CD14-positive monocyte (primary cell): ENCODE measurements at regions not wholly inside any gene's neighbourhood (a gene's known extent, or its start where the extent isn't known, plus 50 kb on each side); places are given as distances from the start of the nearest gene placed in this dataset.

Experiments used
- DNase-seq, 3 donors: peaks; one replicate each; pipeline ENCODE4 v3.0.0-alpha.2; 2011 to 2022
- H2AFZ ChIP-seq: 2 replicates; pipeline ENCODE4 v1.6.0; 2012; ENCODE audit warnings: mild to moderate bottlenecking, low read depth, low read length, inconsistent platforms; ENCODE audit not compliant: insufficient read depth, poor library complexity, severe bottlenecking
- H3K27ac ChIP-seq, 2 donors: 1 replicate in 1 of 2; 2 replicates in 1 of 2; pipeline ENCODE4 v1.5.1; 2012 to 2013; ENCODE audit warnings: low read length in 2 of 2, control low read depth in 1 of 2, inconsistent platforms in 1 of 2, low read depth in 1 of 2, mild to moderate bottlenecking in 1 of 2
- H3K27me3 ChIP-seq, 2 donors: one replicate each; pipeline versions ENCODE4 v1.6.0 to v1.6.1; 2011 to 2013; ENCODE audit warnings: low read length in 2 of 2; ENCODE audit not compliant: control insufficient read depth in 2 of 2, insufficient read depth in 2 of 2
- H3K36me3 ChIP-seq, 2 donors: replicated peaks in 1 of 2; 1 replicate in 1 of 2; 2 replicates in 1 of 2; pipeline versions ENCODE4 v1.5.1 to v1.6.1; 2012 to 2013; ENCODE audit warnings: low read length in 2 of 2, control low read depth in 1 of 2, inconsistent platforms in 1 of 2, mild to moderate bottlenecking in 1 of 2; ENCODE audit not compliant: insufficient read depth in 2 of 2, control insufficient read depth in 1 of 2
- H3K4me1 ChIP-seq, 2 donors: 1 replicate in 1 of 2; 2 replicates in 1 of 2; pipeline versions ENCODE4 v1.5.1 to v1.6.1; 2012 to 2013; ENCODE audit warnings: low read length in 2 of 2, control low read depth in 1 of 2, inconsistent platforms in 1 of 2, mild to moderate bottlenecking in 1 of 2, moderate library complexity in 1 of 2; ENCODE audit not compliant: insufficient read depth in 2 of 2, control insufficient read depth in 1 of 2
- H3K4me2 ChIP-seq: replicated peaks from 2 replicates; pipeline ENCODE3; 2012; ENCODE audit warnings: low read length, moderate library complexity, mild to moderate bottlenecking; ENCODE audit not compliant: poor library complexity, severe bottlenecking; ENCODE audit errors: extremely low read depth
- H3K4me3 ChIP-seq, 3 experiments: fragments of 200-600 bp in 1 of 3; sonication (generic) in 1 of 3; replicated peaks in 1 of 3; 1 replicate in 2 of 3; 2 replicates in 1 of 3; pipeline ENCODE4 v1.5.1; 2011 to 2013; ENCODE audit warnings: low read length in 3 of 3, mild to moderate bottlenecking in 3 of 3, control low read depth in 2 of 3, low read depth in 2 of 3, inconsistent platforms in 1 of 3, moderate library complexity in 1 of 3
- H3K79me2 ChIP-seq: 2 replicates; pipeline ENCODE4 v1.6.0; 2012; ENCODE audit warnings: mild to moderate bottlenecking, control low read depth, inconsistent platforms, low read length, moderate library complexity; ENCODE audit not compliant: insufficient read depth
- H3K9ac ChIP-seq: 2 replicates; pipeline ENCODE4 v1.6.0; 2017; ENCODE audit warnings: low read length, mild to moderate bottlenecking; ENCODE audit not compliant: insufficient read depth, poor library complexity, severe bottlenecking
- H3K9me3 ChIP-seq, 2 donors: replicated peaks in 1 of 2; 1 replicate in 1 of 2; 2 replicates in 1 of 2; pipeline versions ENCODE4 v1.5.1 to v1.6.1; 2012 to 2013; ENCODE audit warnings: low read length in 2 of 2, control low read depth in 1 of 2; ENCODE audit not compliant: control insufficient read depth in 1 of 2, insufficient read depth in 1 of 2
- H4K20me1 ChIP-seq: 2 replicates; pipeline ENCODE4 v1.6.0; 2012; ENCODE audit warnings: mild to moderate bottlenecking, low read length, control low read depth, moderate library complexity; ENCODE audit not compliant: insufficient read depth
- H3K27ac Mint-ChIP-seq, 7 donors: one replicate each; pipeline ENCODE4 v1.8.0; 2020; ENCODE audit warnings: mild to moderate bottlenecking in 7 of 7, mixed read lengths in 7 of 7, moderate library complexity in 6 of 7, inconsistent platforms in 2 of 7
- H3K27me3 Mint-ChIP-seq, 3 donors: one replicate each; pipeline ENCODE4 v1.8.0; 2021 to 2022; ENCODE audit warnings: low read depth in 3 of 3, mild to moderate bottlenecking in 3 of 3, mixed read lengths in 3 of 3, moderate library complexity in 3 of 3, inconsistent platforms in 1 of 3
- H3K36me3 Mint-ChIP-seq, 2 donors: one replicate each; pipeline ENCODE4 v1.8.0; 2020; ENCODE audit warnings: mixed read lengths in 2 of 2, inconsistent platforms in 1 of 2, mild to moderate bottlenecking in 1 of 2
- H3K4me1 Mint-ChIP-seq: one replicate; pipeline ENCODE4 v1.8.0; 2020; ENCODE audit warnings: mild to moderate bottlenecking, mixed read lengths
- H3K4me3 Mint-ChIP-seq, 2 donors: one replicate each; pipeline ENCODE4 v1.8.0; 2020; ENCODE audit warnings: mild to moderate bottlenecking in 2 of 2, mixed read lengths in 2 of 2, moderate library complexity in 1 of 2
- H3K9me3 Mint-ChIP-seq, 7 donors: one replicate each; pipeline ENCODE4 v1.8.0; 2020 to 2022; ENCODE audit warnings: mixed read lengths in 7 of 7, mild to moderate bottlenecking in 6 of 7, moderate library complexity in 6 of 7, inconsistent platforms in 2 of 7
- WGBS: methylation state at CpG from one replicate; pipeline ENCODE4 v1.1.5; 2013; ENCODE audit warnings: missing lambda C conversion rate; ENCODE audit not compliant: insufficient coverage; 5-methylcytosine and 5-hydroxymethylcytosine counted together
- intact Hi-C, 2 donors: fragments of 100-400 bp; cut with micrococcal nuclease; formaldehyde crosslinking; loops; one replicate each; pipeline versions ENCODE4 v1.15.0 to v1.15.1; 2023
- TF ChIP-seq, protein P1 (sequence below): fragments of 200-600 bp; IDR thresholded peaks from one replicate; pipeline ENCODE4 v1.8.0; 2022; ENCODE audit warnings: antibody characterized with exemption, mild to moderate bottlenecking

DNA sequence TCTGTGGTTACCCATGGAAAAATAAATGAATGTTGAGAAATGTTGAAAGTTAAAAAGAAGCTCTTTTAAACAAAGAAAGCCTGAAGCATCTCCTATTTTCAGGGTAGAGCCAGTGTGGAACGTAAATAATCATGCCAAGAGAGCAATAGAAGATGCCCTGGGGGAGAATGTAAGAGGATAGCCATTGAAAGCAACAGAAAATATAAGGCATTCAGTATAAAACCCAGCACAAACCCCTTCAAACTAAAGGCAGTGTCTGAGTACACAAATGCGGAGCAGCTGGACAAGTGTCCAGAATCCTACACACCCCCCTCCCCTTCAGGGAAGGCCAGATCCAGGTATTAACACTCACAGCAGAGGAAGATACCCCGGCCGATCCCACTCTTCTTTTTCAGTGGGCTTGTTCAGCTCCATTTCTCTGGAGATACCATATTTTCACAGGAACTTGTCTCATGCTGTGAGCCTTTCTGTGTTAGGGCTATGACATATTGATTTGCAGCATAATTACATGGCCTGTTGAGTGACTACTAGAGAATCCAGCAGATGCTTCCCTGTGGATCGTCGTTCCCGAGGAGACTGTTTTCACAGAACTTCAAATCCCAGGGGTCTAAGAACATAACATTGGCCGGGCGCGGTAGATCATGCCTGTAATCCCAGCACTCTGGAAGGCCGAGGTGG lies 101.2 kb downstream of the PLK2 start:
- H3K4me2 ChIP-seq, result no peak overlapping the region
- DNase-seq, result no peak
- H3K79me2 ChIP-seq, result no peaks in the 10 kb centered on the region
- Mint-ChIP-seq H3K4me1 (no peaks in the 10 kb centered on the region), H3K36me3 (no peaks in the 10 kb centered on the region), H3K4me3 (no peak overlapping the region), H3K9me3 (peaks cover 0 to 2% (median 0%) of the 10 kb centered on the region in 7 donors), H3K27me3 (peaks cover 0 to 1% (median 0%) of the 10 kb centered on the region in 3 donors), H3K27ac (no peak overlapping the region)
- no peaks in the 10 kb centered on the region for H3K4me1 ChIP-seq
- intact Hi-C loops, result no loop called here
- H4K20me1 ChIP-seq, result no peaks in the 10 kb centered on the region
- H3K27ac ChIP-seq, result no peak overlapping the region
- H3K9ac ChIP-seq, result no peak overlapping the region
- no peaks in the 10 kb centered on the region for H3K36me3 ChIP-seq
- WGBS, result 86% methylated on average over 4 of the region's 11 CpGs
- TF ChIP-seq, protein P1, sequence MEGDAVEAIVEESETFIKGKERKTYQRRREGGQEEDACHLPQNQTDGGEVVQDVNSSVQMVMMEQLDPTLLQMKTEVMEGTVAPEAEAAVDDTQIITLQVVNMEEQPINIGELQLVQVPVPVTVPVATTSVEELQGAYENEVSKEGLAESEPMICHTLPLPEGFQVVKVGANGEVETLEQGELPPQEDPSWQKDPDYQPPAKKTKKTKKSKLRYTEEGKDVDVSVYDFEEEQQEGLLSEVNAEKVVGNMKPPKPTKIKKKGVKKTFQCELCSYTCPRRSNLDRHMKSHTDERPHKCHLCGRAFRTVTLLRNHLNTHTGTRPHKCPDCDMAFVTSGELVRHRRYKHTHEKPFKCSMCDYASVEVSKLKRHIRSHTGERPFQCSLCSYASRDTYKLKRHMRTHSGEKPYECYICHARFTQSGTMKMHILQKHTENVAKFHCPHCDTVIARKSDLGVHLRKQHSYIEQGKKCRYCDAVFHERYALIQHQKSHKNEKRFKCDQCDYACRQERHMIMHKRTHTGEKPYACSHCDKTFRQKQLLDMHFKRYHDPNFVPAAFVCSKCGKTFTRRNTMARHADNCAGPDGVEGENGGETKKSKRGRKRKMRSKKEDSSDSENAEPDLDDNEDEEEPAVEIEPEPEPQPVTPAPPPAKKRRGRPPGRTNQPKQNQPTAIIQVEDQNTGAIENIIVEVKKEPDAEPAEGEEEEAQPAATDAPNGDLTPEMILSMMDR, result no peak
- no peak overlapping the region for H3K4me3 ChIP-seq
- H3K27me3 ChIP-seq, result no peaks in the 10 kb centered on the region
- H2AFZ ChIP-seq, result no peak overlapping the region
- H3K9me3 ChIP-seq, result no peaks in the 10 kb centered on the region

DNA sequence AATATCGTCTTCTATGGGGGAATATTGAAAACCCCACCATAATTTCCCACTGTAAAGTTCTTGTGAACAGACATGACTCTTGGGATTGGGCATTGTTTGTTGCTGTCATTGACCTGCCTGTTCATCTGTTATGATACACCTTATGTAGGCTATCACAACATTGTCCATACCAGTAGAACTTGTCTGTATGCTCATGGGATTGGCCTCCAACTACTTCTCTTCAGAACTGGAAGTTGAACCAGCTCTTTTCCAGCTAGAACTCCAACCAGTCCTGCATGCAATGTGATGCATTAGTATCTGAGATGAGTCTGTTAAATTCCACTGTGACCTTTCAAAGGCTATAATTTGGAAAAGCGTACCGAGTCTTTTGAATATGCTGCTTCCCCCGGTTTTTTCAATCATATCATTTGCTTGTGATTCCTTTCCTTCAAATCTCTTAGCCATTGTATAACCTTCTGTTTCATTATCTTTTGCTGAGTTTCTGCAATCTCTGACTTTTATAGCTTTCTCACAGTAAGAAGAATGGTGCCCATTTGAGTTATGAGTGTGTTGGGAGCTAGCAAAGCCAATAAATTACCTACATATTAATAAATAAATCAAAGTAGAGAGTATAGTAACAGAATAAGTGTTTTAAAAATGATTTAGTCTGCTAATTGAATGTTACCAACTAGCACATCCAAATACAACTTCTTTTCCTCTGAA lies 101.9 kb downstream of the PLK2 start:
- Histone ChIP-seq H4K20me1 (no peaks in the 10 kb centered on the region), H2AFZ (no peak overlapping the region), H3K36me3 (no peaks in the 10 kb centered on the region), H3K4me2 (no peak overlapping the region), H3K9me3 (no peaks in the 10 kb centered on the region), H3K4me3 (no peak overlapping the region), H3K27ac (no peak overlapping the region), H3K27me3 (no peaks in the 10 kb centered on the region), H3K4me1 (no peaks in the 10 kb centered on the region), H3K79me2 (no peaks in the 10 kb centered on the region), H3K9ac (no peak overlapping the region)
- WGBS, result 94% methylated on average over 3 of the region's 4 CpGs
- Mint-ChIP-seq H3K4me1 (no peaks in the 10 kb centered on the region), H3K27me3 (peaks cover 0 to 1% (median 0%) of the 10 kb centered on the region in 3 donors), H3K27ac (no peak overlapping the region), H3K36me3 (no peaks in the 10 kb centered on the region), H3K9me3 (peaks cover 0 to 2% (median 0%) of the 10 kb centered on the region in 7 donors), H3K4me3 (no peak overlapping the region)
- DNase-seq, result no peak
- intact Hi-C loops, result no loop called here
- TF ChIP-seq, protein P1, result no peak
